ENCODE measurements at regions not wholly inside any gene's neighbourhood (a gene's known extent, or its start where the extent isn't known, plus 50 kb on each side); places are given as distances from the start of the nearest gene placed in this dataset.

- TF ChIP-seq, protein P1, sequence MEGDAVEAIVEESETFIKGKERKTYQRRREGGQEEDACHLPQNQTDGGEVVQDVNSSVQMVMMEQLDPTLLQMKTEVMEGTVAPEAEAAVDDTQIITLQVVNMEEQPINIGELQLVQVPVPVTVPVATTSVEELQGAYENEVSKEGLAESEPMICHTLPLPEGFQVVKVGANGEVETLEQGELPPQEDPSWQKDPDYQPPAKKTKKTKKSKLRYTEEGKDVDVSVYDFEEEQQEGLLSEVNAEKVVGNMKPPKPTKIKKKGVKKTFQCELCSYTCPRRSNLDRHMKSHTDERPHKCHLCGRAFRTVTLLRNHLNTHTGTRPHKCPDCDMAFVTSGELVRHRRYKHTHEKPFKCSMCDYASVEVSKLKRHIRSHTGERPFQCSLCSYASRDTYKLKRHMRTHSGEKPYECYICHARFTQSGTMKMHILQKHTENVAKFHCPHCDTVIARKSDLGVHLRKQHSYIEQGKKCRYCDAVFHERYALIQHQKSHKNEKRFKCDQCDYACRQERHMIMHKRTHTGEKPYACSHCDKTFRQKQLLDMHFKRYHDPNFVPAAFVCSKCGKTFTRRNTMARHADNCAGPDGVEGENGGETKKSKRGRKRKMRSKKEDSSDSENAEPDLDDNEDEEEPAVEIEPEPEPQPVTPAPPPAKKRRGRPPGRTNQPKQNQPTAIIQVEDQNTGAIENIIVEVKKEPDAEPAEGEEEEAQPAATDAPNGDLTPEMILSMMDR (IDR thresholded peaks at IDR 0.05; ENCODE audit: low read length), result no peak
- TF ChIP-seq EZH2 (IDR thresholded peaks at IDR 0.05; ENCODE audit: borderline replicate concordance, low read length), result no peak
These were observed 316.5 kb downstream of the WDR11 start for GRCh38 chr10:121167534-121168243.
